HUES64 (cell line): ENCODE measurements at regions not wholly inside any gene's neighbourhood (a gene's known extent, or its start where the extent isn't known, plus 50 kb on each side); places are given as distances from the start of the nearest gene placed in this dataset.

Experiments used
- H3K27ac ChIP-seq: 2 replicates; pipeline ENCODE4 v1.7.0; 2013; ENCODE audit warnings: low read depth, low read length, inconsistent platforms
- H3K27me3 ChIP-seq: 2 replicates; pipeline ENCODE4 v1.6.1; 2013; ENCODE audit warnings: mild to moderate bottlenecking, low read length; ENCODE audit not compliant: insufficient read depth
- H3K36me3 ChIP-seq: 2 replicates; pipeline ENCODE4 v1.6.1; 2013; ENCODE audit warnings: mild to moderate bottlenecking, low read length; ENCODE audit not compliant: insufficient read depth
- H3K4me1 ChIP-seq: 2 replicates; pipeline ENCODE4 v1.6.1; 2013; ENCODE audit warnings: mild to moderate bottlenecking, low read length, moderate library complexity; ENCODE audit not compliant: insufficient read depth
- H3K4me3 ChIP-seq: 2 replicates; pipeline ENCODE4 v1.5.1; 2013; ENCODE audit warnings: mild to moderate bottlenecking, low read length, moderate library complexity
- H3K9ac ChIP-seq: 2 replicates; pipeline ENCODE4 v1.6.1; 2013; ENCODE audit warnings: mild to moderate bottlenecking, low read depth, low read length
- H3K9me3 ChIP-seq: 2 replicates; pipeline ENCODE4 v1.6.1; 2013; ENCODE audit warnings: low read depth, low read length; ENCODE audit not compliant: insufficient read depth
- WGBS: fragments of 150-250, 120-280 bp; methylation state at CpG from one replicate; pipeline ENCODE4 v1.1.7; 2013; ENCODE audit warnings: missing lambda C conversion rate; 5-methylcytosine and 5-hydroxymethylcytosine counted together

DNA sequence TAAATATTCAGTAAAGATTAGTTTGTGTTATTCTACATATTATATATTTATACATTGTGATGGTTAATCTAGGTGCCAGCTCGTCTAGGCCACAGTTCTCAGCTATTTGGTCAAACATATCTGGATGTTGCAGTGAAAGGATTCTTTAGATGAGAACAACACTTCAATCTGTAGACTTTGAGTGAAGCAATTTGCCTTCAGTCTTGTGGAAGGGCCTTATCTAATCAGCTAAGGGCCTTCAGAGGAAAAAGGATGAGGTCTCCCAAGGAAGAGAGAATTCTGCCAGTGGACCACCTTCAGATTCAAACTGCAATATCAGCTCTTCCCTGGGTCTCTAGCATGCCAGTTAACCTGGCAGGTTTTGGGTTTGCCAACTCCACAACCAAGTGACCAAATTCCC is 112.0 kb downstream of the SH3TC2 start:
- 75% methylated on average over 1 of the region's 1 CpG for WGBS
- Histone ChIP-seq H3K4me1 (peaks cover 23% of the 10 kb centered on the region), H3K27me3 (no peaks in the 10 kb centered on the region), H3K9ac (no peak overlapping the region), H3K36me3 (no peaks in the 10 kb centered on the region), H3K4me3 (no peak overlapping the region), H3K9me3 (no peaks in the 10 kb centered on the region), H3K27ac (no peak overlapping the region)

GRCh38 chr5:148951612-148952011 is 111.2 kb downstream of the SH3TC2 start:
- Histone ChIP-seq H3K9ac (no peak overlapping the region), H3K27me3 (no peaks in the 10 kb centered on the region), H3K4me3 (no peak overlapping the region), H3K27ac (no peak overlapping the region), H3K4me1 (peaks cover 27% of the 10 kb centered on the region), H3K36me3 (no peaks in the 10 kb centered on the region), H3K9me3 (no peaks in the 10 kb centered on the region)
- WGBS: 87% methylated on average over 3 of the region's 3 CpGs

DNA sequence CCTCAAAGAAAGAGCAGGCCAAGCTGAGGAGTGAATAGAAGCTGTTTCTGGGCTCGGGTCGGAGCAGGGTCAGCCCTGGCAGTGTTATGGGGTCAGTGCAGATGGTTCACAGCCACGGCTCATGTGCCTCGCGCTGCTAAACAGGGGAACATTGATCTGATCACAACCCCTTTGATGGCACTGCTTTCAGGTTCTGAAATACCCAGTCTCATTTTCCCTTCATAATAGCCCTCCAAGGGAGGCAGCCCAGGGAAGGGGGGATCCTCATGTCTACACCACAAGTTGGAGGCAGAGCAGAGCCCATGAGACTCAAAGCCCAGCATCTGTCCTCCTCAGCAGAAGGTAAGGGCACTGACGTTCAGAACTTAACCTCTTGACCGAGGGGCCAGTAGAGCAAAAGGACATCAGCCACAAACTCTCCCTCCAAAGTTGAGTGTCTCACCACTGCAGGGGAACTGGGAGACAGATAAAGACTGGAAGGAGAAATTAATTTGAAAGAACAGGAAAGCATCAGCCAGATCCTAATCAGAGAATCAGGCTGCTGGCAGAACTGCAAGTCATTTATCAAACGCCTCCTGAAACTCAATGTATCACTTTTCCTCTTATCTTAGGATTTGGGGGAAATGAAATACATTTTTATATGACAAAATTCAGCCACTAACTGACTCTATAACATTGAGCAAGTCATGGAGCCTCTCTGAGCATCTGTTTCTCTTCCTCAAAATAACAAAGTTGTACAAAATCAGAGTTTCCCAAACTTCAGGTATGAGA is 110.6 kb downstream of the SH3TC2 start:
- Histone ChIP-seq H3K4me3 (no peak overlapping the region), H3K27me3 (no peaks in the 10 kb centered on the region), H3K9me3 (no peaks in the 10 kb centered on the region), H3K9ac (no peak overlapping the region), H3K36me3 (no peaks in the 10 kb centered on the region), H3K4me1 (peaks cover 34% of the 10 kb centered on the region), H3K27ac (no peak overlapping the region)
- WGBS: 82% methylated on average over 8 of the region's 8 CpGs

DNA sequence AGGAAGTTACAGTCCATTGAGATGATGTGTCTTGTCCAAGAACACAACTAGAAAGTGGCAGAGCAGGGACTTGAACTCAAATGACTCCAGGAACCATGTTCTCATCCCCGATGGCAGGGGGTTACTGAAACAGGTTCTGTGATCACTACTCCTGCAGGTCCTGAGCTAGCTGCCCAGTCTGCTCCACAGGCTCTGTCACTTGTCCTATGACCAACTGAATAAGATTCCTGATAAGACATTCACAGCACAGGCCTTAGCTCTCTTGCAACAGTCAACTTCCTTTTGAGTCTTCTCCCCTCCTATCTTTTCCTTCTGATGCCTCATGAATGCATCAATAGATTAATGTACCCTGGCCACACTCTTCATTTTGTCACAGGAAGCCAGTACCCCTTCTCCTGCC is 109.2 kb downstream of the SH3TC2 start:
- 91% methylated on average over 1 of the region's 1 CpG for WGBS
- H3K27me3 ChIP-seq: no peaks in the 10 kb centered on the region
- H3K36me3 ChIP-seq: no peaks in the 10 kb centered on the region
- no peak overlapping the region for H3K4me3 ChIP-seq
- H3K4me1 ChIP-seq: peaks cover 37% of the 10 kb centered on the region
- no peak overlapping the region for H3K9ac ChIP-seq
- no peak overlapping the region for H3K27ac ChIP-seq
- H3K9me3 ChIP-seq: no peaks in the 10 kb centered on the region
